ENCODE measurements at regions not wholly inside any gene's neighbourhood (a gene's known extent, or its start where the extent isn't known, plus 50 kb on each side); places are given as distances from the start of the nearest gene placed in this dataset.

DNA sequence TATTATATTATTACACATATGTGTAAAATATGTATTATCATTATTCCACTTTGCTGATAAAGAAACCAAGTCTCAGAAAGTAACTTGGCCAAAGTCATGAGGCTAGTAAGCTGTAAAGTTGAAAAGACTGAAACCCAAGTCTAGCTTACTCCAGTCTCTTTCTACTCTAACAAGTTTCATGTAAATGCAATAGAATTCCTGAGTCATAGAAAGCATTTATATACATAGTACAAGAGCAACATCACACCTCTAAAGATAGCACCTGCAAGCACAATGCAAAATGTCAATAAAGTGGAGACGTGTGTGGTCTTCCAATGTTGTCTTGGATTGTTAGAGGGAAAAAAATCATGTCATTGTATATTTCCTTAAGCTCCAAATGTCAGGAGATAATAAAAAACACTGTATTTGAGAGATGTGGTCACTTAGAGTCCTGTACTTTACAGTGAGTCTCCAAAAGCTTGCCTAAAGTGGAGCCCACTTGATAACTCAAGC lies 430.3 kb upstream of the NRP1 start:
- TF ChIP-seq RBBP5 (IDR thresholded peaks at IDR 0.05; ENCODE audit: borderline replicate concordance, low read depth, low read length) (no peak), CTCF (IDR thresholded peaks at IDR 0.05; ENCODE audit: control extremely low read depth in 1 of 3, insufficient read depth in 1 of 3, low read depth in 1 of 3, low read length in 3 of 3) (no peak), EZH2 (IDR thresholded peaks at IDR 0.05; ENCODE audit: low read depth, low read length, severe bottlenecking) (no peak), TAF1 (IDR thresholded peaks at IDR 0.05; ENCODE audit: low read depth, low read length) (no peak), POLR2AphosphoS5 (IDR thresholded peaks at IDR 0.05; ENCODE audit: low read depth, low read length) (no peak), USF2 (IDR thresholded peaks at IDR 0.05; ENCODE audit: low read length) (no peak), JUN (IDR thresholded peaks at IDR 0.05; ENCODE audit: low read depth, low read length) (no peak), YY1 (IDR thresholded peaks at IDR 0.05; ENCODE audit: low read depth, low read length) (no peak), SUZ12 (IDR thresholded peaks at IDR 0.05; ENCODE audit: low read length) (no peak)
- TF ChIP-seq, protein P1, sequence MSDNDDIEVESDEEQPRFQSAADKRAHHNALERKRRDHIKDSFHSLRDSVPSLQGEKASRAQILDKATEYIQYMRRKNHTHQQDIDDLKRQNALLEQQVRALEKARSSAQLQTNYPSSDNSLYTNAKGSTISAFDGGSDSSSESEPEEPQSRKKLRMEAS (IDR thresholded peaks at IDR 0.05), result no peak

All from H1 (cell line).